GM12872 (cell line): ENCODE measurements at regions not wholly inside any gene's neighbourhood (a gene's known extent, or its start where the extent isn't known, plus 50 kb on each side); places are given as distances from the start of the nearest gene placed in this dataset.

Experiments
- CTCF ChIP-seq: IDR thresholded peaks from 3 replicates; pipeline ENCODE4 v1.5.1; 2011; ENCODE audit warnings: low read depth, mild to moderate bottlenecking, low read length, moderate library complexity; ENCODE audit not compliant: insufficient read depth

- TF ChIP-seq CTCF, result no peak
These were observed 461.7 kb upstream of the DYNLRB2 start for GRCh38 chr16:80079072-80079471.

GRCh38 chr16:80077696-80078095 is 463.1 kb upstream of the DYNLRB2 start:
- TF ChIP-seq CTCF, result no peak

- TF ChIP-seq CTCF, result no peak
These were observed 466.5 kb upstream of the DYNLRB2 start for GRCh38 chr16:80074329-80074728.

- TF ChIP-seq CTCF, result no peak
These were observed 468.8 kb upstream of the DYNLRB2 start for GRCh38 chr16:80071964-80072456.

GRCh38 chr16:80066805-80067580 is 466.5 kb upstream of the MAF start:
- TF ChIP-seq CTCF, result no peak

- TF ChIP-seq CTCF, result no peak
These were observed 465.0 kb upstream of the MAF start for GRCh38 chr16:80065541-80065940.

GRCh38 chr16:80063713-80064069 is 463.2 kb upstream of the MAF start:
- no peak for TF ChIP-seq CTCF
